Right kidney (tissue), 1 donor: ENCODE measurements at regions not wholly inside any gene's neighbourhood (a gene's known extent, or its start where the extent isn't known, plus 50 kb on each side); places are given as distances from the start of the nearest gene placed in this dataset.
A peak's percentile ranks its signal among the peaks of the same experiment; 100 is the strongest.

ENCODE experiments used
- DNase-seq: peaks from one replicate; pipeline ENCODE4 v3.0.0-alpha.2; 2016

- no peak for DNase-seq
Measured at GRCh38 chr22:44386386-44387035, 73.8 kb upstream of the SHISAL1 start.

- DNase-seq, result no peak
Measured at GRCh38 chr22:44385781-44386180, 73.0 kb upstream of the SHISAL1 start.

GRCh38 chr22:44385296-44385610 lies 72.5 kb upstream of the SHISAL1 start:
- no peak for DNase-seq

GRCh38 chr22:44384563-44385295 lies 72.0 kb upstream of the SHISAL1 start:
- no peak for DNase-seq

GRCh38 chr22:44383652-44384562 lies 71.2 kb upstream of the SHISAL1 start:
- DNase-seq, result no peak

GRCh38 chr22:44383064-44383575 lies 70.4 kb upstream of the SHISAL1 start:
- no peak for DNase-seq

GRCh38 chr22:44382116-44383038 lies 69.6 kb upstream of the SHISAL1 start:
- peak; percentile 65 for DNase-seq

GRCh38 chr22:44381761-44382115 lies 69.0 kb upstream of the SHISAL1 start:
- DNase-seq, result no peak

- no peak for DNase-seq
Measured at GRCh38 chr22:44380756-44381486, 68.2 kb upstream of the SHISAL1 start.

- DNase-seq, result no peak
Measured at GRCh38 chr22:44379817-44380755, 67.3 kb upstream of the SHISAL1 start.

GRCh38 chr22:44378380-44378779 lies 65.6 kb upstream of the SHISAL1 start:
- no peak for DNase-seq

- DNase-seq, result no peak
Measured at GRCh38 chr22:44375451-44375850, 62.7 kb upstream of the SHISAL1 start.

GRCh38 chr22:44373234-44373633 lies 60.5 kb upstream of the SHISAL1 start:
- DNase-seq, result no peak

GRCh38 chr22:44372611-44373010 lies 59.9 kb upstream of the SHISAL1 start:
- DNase-seq, result no peak

GRCh38 chr22:44371741-44372525 lies 59.2 kb upstream of the SHISAL1 start:
- no peak for DNase-seq

GRCh38 chr22:44369916-44370801 lies 57.4 kb upstream of the SHISAL1 start:
- no peak for DNase-seq

GRCh38 chr22:44369293-44369661 lies 56.5 kb upstream of the SHISAL1 start:
- no peak for DNase-seq

GRCh38 chr22:44368611-44369292 lies 56.0 kb upstream of the SHISAL1 start:
- no peak for DNase-seq
